Endothelial cell of umbilical vein (primary cell): ENCODE measurements at regions not wholly inside any gene's neighbourhood (a gene's known extent, or its start where the extent isn't known, plus 50 kb on each side); places are given as distances from the start of the nearest gene placed in this dataset.

Experiments used
- EZH2 ChIP-seq: IDR thresholded peaks from 2 replicates; pipeline ENCODE4 v1.6.1; 2012; ENCODE audit warnings: borderline replicate concordance, low read depth, mild to moderate bottlenecking, moderate library complexity, low read length, inconsistent platforms; ENCODE audit not compliant: severe bottlenecking
- JUN ChIP-seq: IDR thresholded peaks from 2 replicates; pipeline ENCODE4 v1.6.1; 2011; ENCODE audit warnings: borderline replicate concordance, low read depth; ENCODE audit not compliant: insufficient read length, insufficient read depth
- POLR2A ChIP-seq: IDR thresholded peaks from 2 replicates; pipeline ENCODE4 v1.6.1; 2012; ENCODE audit warnings: low read depth, mild to moderate bottlenecking, control low read depth, low read length
- TF ChIP-seq, protein P1 (sequence below), 2 donors: IDR thresholded peaks; 1 replicate in 1 of 2; 2 replicates in 1 of 2; pipeline ENCODE4 v1.5.1; 2011; ENCODE audit warnings: low read length in 2 of 2, mild to moderate bottlenecking in 2 of 2, moderate library complexity in 2 of 2, control low read depth in 1 of 2, inconsistent platforms in 1 of 2, low read depth in 1 of 2; ENCODE audit not compliant: insufficient read depth in 1 of 2; ENCODE audit errors: extremely low read depth in 1 of 2

- no peak for TF ChIP-seq EZH2
- TF ChIP-seq, protein P1, sequence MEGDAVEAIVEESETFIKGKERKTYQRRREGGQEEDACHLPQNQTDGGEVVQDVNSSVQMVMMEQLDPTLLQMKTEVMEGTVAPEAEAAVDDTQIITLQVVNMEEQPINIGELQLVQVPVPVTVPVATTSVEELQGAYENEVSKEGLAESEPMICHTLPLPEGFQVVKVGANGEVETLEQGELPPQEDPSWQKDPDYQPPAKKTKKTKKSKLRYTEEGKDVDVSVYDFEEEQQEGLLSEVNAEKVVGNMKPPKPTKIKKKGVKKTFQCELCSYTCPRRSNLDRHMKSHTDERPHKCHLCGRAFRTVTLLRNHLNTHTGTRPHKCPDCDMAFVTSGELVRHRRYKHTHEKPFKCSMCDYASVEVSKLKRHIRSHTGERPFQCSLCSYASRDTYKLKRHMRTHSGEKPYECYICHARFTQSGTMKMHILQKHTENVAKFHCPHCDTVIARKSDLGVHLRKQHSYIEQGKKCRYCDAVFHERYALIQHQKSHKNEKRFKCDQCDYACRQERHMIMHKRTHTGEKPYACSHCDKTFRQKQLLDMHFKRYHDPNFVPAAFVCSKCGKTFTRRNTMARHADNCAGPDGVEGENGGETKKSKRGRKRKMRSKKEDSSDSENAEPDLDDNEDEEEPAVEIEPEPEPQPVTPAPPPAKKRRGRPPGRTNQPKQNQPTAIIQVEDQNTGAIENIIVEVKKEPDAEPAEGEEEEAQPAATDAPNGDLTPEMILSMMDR (IDR thresholded peaks at IDR 0.05; ENCODE audit: extremely low read depth in 1 of 2, insufficient read depth in 1 of 2, low read depth in 1 of 2, low read length in 2 of 2): no peak
- no peak for TF ChIP-seq POLR2A
- no peak for TF ChIP-seq JUN
Observed at GRCh38 chr12:91744597-91744996, 401.0 kb downstream of the BTG1 start.
